Activated gamma-delta T cell treated with Interleukin-2 at 50 U/mL for 16 hours (primary cell): ENCODE measurements at regions not wholly inside any gene's neighbourhood (a gene's known extent, or its start where the extent isn't known, plus 50 kb on each side); places are given as distances from the start of the nearest gene placed in this dataset.
"Not testable (repeated sequence)": the region's sequence is repeated elsewhere in the genome, so short reads cannot be mapped to it uniquely, and the experiment has no call there.

Experiments
- DNase-seq: peaks from one replicate; pipeline ENCODE4 v3.0.0-alpha.2; 2020

GRCh38 chr3:110928016-110928662 is 143.5 kb upstream of the NECTIN3 start:
- DNase-seq = no peak

- DNase-seq = no peak
These were observed 141.8 kb upstream of the NECTIN3 start for GRCh38 chr3:110929816-110930215.

GRCh38 chr3:110932567-110932966 is 139.0 kb upstream of the NECTIN3 start:
- DNase-seq = no peak

DNA sequence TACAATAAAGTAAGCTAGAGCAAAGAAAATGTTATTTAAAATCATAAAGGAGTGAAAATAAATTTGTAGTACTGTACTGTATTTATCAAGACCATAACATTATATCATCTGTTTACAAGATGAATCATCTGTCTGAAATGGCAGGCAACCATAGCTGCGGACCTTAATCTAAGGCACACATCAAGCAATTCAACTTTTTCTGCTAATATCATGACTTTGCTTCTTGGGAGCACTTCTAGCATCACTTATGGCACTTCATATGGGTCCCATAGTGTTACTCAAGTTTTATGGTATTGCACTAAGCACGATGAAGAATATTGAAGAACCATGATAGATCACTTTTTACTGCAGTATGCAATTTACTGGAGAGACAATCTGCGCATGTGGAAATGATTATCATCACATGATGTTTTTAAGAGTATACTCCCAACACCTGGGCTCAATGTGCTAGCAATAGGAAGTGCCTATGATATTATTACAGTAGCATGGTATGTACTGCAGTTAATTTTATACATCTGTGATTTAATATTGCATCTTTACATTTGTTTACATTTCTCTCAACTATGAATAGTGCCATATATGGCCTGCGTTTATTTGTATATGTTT is 137.7 kb upstream of the NECTIN3 start:
- no peak for DNase-seq

GRCh38 chr3:110938629-110939028 is 133.0 kb upstream of the NECTIN3 start:
- DNase-seq = no peak

GRCh38 chr3:110940055-110940454 is 131.6 kb upstream of the NECTIN3 start:
- DNase-seq = no peak

- no peak for DNase-seq
These were observed 126.8 kb upstream of the NECTIN3 start for GRCh38 chr3:110944782-110945181.

DNA sequence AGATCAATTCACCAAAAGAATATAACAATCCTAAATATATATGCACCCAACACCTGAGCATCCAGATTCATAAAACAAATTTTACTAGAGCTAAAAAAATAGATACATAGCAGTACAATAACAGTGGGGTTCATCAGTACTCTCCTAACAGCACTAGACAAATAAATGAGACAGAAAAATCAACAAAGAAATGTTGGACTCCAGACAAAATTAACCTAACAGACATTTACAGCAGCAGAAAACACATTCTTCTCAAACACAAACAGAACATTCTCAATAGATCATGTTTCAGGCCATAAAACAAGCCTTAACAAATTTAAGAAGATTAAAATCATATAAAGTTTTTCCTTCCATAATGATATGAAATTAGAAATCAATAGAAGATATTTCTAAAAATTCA is 124.8 kb upstream of the NECTIN3 start:
- DNase-seq = no peak

DNA sequence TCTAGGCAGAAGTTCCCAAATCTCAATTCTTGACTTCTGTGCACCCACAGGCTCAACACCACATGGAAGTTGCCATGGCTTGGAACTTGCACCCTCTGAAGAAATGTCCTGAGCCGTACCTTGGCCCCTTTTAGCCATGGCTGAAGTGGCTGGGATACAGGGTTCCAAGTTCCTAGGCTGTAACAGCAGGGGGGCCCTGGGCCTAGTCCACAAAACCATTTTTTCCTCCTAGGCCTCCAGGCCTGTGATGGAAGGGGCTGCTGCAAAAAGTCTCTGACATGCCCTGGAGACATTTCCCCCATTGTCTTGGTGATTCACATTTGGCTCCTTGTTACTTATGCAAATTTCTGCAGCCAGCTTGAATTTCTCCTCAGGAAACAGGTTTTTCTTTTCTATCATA is 122.4 kb upstream of the NECTIN3 start:
- DNase-seq = not testable (repeated sequence)

DNA sequence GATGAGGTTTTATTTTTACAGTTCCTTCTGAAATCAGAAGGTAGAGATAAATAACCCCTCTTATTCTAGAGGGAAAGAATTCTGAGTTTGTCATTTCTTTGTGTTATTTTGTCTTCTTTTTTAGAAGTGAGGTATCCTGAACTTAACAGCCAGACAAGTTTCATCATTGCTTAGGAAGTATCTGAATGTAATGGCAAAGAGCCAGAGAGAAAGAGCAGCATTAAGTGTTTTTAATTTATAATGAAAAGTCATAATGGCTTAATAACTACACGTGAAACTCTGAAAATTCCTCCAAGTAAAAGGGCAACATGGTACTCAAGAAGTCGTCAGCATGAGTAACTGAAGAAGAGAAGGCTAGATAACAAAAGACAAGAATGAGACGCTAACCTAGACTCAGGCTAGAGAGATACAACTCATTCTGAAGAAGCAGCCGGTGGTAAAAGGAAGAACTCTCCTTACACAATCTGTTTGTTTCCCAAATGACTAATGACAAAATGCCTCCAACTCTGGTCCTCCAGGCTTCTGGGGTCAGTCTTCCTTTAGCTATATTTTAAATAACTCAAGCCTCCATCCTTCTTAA is 116.2 kb upstream of the NECTIN3 start:
- DNase-seq = no peak

DNA sequence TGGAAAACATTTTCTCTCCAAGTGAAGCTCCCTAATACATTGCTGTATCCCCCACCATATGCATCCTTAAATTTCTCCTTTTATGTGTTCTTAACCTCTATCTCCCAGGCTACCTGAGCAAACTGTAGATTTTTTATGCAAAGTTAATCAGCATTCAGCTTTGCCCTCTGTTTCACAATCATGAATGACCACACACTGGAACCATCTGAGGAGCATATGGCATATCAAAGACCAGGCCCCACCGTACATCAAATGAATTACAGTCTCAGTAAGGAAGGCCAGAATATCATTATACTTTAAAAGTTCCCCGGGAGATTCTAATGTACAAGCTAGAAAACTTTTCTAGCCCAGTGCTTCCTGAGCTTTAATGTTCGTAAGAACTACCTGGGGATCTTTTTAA is 115.5 kb upstream of the NECTIN3 start:
- no peak for DNase-seq

DNA sequence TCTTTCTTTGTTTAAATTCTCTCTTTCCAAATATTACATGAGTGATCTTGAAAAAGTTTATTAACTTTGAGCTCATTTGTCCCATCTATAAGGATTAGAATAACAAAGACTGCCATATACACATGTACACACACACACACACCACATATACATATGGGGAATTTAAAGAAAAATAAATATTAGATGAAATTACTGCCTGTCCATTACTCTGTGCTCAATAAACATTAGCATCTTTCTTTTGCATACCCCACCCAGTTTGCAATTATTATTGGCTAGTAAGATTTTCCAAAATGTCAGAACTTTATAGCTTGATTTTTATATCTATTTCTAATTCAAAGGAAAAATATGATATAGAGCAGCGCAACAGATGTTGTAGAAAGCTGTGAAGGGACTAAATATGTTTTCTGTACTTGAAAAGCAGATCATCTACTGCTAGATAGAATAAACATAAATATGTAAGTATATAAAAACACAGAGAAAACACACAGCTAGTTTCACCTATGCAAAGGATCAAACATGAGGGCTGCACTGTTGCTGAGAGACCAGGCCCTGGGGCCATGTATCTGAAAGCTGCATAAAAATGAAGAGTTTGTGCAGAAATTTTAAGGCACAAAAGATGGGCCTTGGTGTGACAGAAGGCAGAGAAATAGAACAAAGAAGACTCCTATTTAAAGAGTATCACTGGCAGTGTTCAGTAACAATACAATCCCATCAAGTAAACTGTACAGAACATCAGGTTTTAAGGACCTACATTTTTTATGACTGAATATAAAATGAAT is 114.2 kb upstream of the NECTIN3 start:
- no peak for DNase-seq

DNA sequence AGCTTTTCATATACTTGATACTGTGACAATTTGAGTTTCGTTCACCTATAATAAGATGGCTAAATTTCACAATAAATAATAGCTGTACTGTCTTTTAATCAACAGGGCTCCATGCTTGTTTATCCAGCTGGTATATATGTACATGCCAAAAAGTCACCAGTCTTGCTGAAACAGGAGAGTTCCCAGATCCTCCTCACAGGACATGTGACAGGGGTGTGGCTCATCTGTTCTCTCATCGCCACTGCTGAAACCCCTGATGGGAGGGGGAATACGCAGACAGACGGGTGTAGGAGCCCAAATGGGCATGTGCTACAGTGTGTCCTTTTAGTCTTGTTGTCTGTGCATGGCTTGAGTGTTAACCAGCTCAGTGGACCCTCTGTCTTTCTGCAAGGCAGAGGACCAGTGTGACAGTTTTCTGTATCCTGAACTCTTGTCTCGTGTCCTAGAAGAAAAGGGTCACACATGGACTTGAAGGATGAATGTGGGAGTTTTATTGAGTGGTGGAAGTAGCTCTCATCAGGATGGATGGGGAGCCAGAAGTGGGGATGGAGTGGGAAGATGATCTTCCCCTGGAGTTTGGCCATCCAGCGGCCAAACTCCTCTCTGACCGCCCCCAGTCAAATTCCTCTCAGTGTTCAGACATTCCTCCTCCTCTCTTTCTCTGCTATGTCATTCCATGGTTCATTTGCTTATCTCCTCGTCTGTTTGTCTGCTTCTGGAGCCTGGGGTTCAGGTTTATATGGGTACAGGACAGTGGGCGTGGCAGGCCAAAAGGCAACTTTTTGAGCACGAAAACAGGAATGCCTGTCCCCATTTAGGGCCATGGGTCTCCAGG is 113.1 kb upstream of the NECTIN3 start:
- no peak for DNase-seq

GRCh38 chr3:110965976-110966375 is 105.6 kb upstream of the NECTIN3 start:
- DNase-seq = no peak

DNA sequence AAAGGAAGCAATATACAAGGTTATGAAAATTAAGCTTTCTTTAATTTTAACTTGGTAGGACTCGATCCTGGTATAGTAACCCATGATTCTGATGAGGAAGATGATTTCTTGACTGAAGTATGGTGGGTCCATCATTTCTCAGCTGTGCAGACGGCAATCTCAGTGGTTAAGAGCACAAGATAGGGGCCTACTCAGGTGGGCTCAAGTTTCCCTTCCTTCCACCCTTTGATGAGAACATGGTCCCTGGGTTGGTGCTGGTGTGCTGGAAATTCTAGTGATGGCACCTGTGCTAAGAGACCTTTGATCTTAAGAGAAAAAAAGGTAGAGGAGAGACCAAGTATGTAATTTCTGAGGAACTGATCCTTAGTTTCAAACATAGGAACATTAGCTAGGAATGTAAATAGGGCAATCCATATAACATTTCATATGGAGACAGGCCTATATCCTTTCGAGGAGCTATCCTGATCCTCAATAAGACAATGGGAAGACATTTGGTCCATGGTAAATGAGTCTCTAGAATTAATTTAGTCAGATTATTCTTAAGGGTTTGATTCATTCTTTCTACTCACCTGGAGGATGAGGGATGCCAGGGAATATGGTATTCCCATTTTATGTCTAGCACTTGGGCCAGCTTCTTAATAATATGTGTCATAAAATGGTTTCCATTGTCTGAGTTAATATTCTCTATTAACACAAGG is 104.5 kb upstream of the NECTIN3 start:
- DNase-seq = no peak

DNA sequence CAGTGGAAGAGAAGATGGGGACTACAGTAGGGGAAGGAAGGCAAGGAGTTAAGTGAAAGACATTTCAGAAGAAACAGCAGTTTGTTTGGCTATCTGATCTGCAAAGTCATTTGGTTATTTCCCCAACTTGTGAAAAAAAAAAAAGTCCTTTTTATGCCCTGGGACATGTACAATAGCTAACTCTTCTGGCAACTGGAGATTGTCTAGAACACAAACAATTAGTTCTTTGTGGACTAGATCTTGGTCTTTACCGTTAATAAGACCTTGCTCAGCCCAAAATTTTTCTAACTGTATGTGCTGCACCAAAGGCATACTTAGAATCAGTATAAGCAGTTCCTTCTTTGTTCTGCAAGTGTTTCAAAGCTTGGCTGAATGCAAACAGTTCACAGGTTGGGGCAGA is 103.5 kb upstream of the NECTIN3 start:
- no peak for DNase-seq

GRCh38 chr3:110969229-110970211 is 102.1 kb upstream of the NECTIN3 start:
- no peak for DNase-seq

DNA sequence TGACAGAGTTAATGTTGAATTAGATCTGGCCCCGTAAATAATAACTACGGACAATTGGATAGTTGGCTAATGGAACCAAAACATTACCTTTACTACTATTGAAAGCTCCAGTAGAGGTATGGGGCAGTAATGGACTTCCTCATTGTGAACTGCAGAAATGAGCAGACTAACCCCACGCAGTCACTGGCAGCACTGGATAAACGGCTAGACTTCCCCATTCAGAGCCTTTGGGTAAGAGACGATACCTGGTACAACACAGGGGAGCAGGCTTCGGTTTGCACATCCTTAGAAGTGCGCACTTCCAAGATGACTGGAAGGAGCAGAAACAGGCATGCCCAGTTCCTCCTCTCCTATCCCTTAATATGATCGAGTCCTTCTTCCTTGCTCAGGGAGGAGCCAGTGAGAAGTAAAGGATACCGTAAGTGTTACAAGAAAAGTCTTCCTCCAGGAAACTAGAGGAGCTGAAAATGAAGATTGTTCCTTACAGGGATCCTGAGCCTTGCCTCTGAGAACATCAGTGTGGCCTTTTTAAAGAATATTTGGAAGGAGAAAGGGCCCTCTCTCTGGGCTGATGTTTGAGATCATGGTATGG is 100.5 kb upstream of the NECTIN3 start:
- DNase-seq = no peak

- DNase-seq = no peak
These were observed 98.2 kb upstream of the NECTIN3 start for GRCh38 chr3:110973263-110973895.

- no peak for DNase-seq
These were observed 96.7 kb upstream of the NECTIN3 start for GRCh38 chr3:110974902-110975301.
